ENCODE measurements at regions not wholly inside any gene's neighbourhood (a gene's known extent, or its start where the extent isn't known, plus 50 kb on each side); places are given as distances from the start of the nearest gene placed in this dataset.

- H3K4me1 ChIP-seq (ENCODE audit: control insufficient read depth in 4 of 4, insufficient read depth in 4 of 4, low read length in 3 of 4): no peaks in the 10 kb centered on the region
- no peak for TF ChIP-seq REST (IDR thresholded peaks at IDR 0.05)
- TF ChIP-seq JUND (IDR thresholded peaks at IDR 0.05): no peak
- TF ChIP-seq FOXA1 (IDR thresholded peaks at IDR 0.05): no peak
- no peak for TF ChIP-seq RAD21 (IDR thresholded peaks at IDR 0.05)
- no peak for TF ChIP-seq HNF4A (conservative IDR thresholded peaks at IDR 0.05)
- no peak for TF ChIP-seq RXRA (IDR thresholded peaks at IDR 0.05)
- WGBS: 95% methylated on average over 6 of the region's 6 CpGs
Observed at GRCh38 chr7:67786021-67786420, 789.4 kb downstream of the TYW1 start.

GRCh38 chr7:67788669-67789068 is 792.0 kb downstream of the TYW1 start:
- Histone ChIP-seq H3K4me1 (ENCODE audit: control insufficient read depth in 4 of 4, insufficient read depth in 4 of 4, low read length in 3 of 4) (no peaks in the 10 kb centered on the region), H3K9ac (ENCODE audit: low read depth in 1 of 2, low read length in 2 of 2) (no peak overlapping the region), H3K27me3 (ENCODE audit: control insufficient read depth in 4 of 4, insufficient read depth in 4 of 4, low read length in 3 of 4) (no peaks in the 10 kb centered on the region), H3K27ac (ENCODE audit: low read depth in 1 of 2, low read length in 2 of 2) (no peak overlapping the region), H3K36me3 (ENCODE audit: control insufficient read depth in 4 of 4, insufficient read depth in 3 of 4, low read depth in 1 of 4, low read length in 3 of 4) (no peaks in the 10 kb centered on the region), H3K4me3 (ENCODE audit: low read depth in 1 of 3, low read length in 3 of 3) (no peak overlapping the region), H3K9me3 (ENCODE audit: control insufficient read depth in 4 of 4, low read length in 3 of 4) (no peaks in the 10 kb centered on the region)
- no peak for TF ChIP-seq NR2F2 (IDR thresholded peaks at IDR 0.05)
- TF ChIP-seq CTCF (IDR thresholded peaks at IDR 0.05; ENCODE audit: low read depth, low read length, missing input control): peak; percentile 59
- peak; percentile 83 to 84 for TF ChIP-seq RAD21 (IDR thresholded peaks at IDR 0.05)
- DNase-seq (ENCODE audit: low spot score): no peak
- WGBS: 58% methylated on average over 11 of the region's 11 CpGs

More at GRCh38 chr7:67786021-67786420, 789.4 kb downstream of the TYW1 start:
- H3K4me3 ChIP-seq (ENCODE audit: low read depth in 1 of 3, low read length in 3 of 3): no peak overlapping the region
- H3K27me3 ChIP-seq (ENCODE audit: control insufficient read depth in 4 of 4, insufficient read depth in 4 of 4, low read length in 3 of 4): no peaks in the 10 kb centered on the region
- H3K9ac ChIP-seq (ENCODE audit: low read depth in 1 of 2, low read length in 2 of 2): no peak overlapping the region
- H3K27ac ChIP-seq (ENCODE audit: low read depth in 1 of 2, low read length in 2 of 2): no peak overlapping the region
- H3K36me3 ChIP-seq (ENCODE audit: control insufficient read depth in 4 of 4, insufficient read depth in 3 of 4, low read depth in 1 of 4, low read length in 3 of 4): no peaks in the 10 kb centered on the region
- no peaks in the 10 kb centered on the region for H3K9me3 ChIP-seq (ENCODE audit: control insufficient read depth in 4 of 4, low read length in 3 of 4)
- no peak for DNase-seq (ENCODE audit: low spot score)

- no peak for DNase-seq (ENCODE audit: low spot score)
- 90% methylated on average over 3 of the region's 3 CpGs for WGBS
- no peaks in the 10 kb centered on the region for H3K36me3 ChIP-seq (ENCODE audit: control insufficient read depth in 4 of 4, insufficient read depth in 3 of 4, low read depth in 1 of 4, low read length in 3 of 4)
- no peaks in the 10 kb centered on the region for H3K27me3 ChIP-seq (ENCODE audit: control insufficient read depth in 4 of 4, insufficient read depth in 4 of 4, low read length in 3 of 4)
- no peak overlapping the region for H3K9ac ChIP-seq (ENCODE audit: low read depth in 1 of 2, low read length in 2 of 2)
- no peak overlapping the region for H3K27ac ChIP-seq (ENCODE audit: low read depth in 1 of 2, low read length in 2 of 2)
- H3K9me3 ChIP-seq (ENCODE audit: control insufficient read depth in 4 of 4, low read length in 3 of 4): no peaks in the 10 kb centered on the region
- no peak overlapping the region for H3K4me3 ChIP-seq (ENCODE audit: low read depth in 1 of 3, low read length in 3 of 3)
- no peaks in the 10 kb centered on the region for H3K4me1 ChIP-seq (ENCODE audit: control insufficient read depth in 4 of 4, insufficient read depth in 4 of 4, low read length in 3 of 4)
- TF ChIP-seq YY1 (IDR thresholded peaks at IDR 0.05) (no peak), SP1 (IDR thresholded peaks at IDR 0.05) (no peak), GABPA (IDR thresholded peaks at IDR 0.05 in 1 of 2, conservative IDR thresholded peaks at IDR 0.05 in 1 of 2) (no peak), FOXA1 (IDR thresholded peaks at IDR 0.05) (no peak), NR2F2 (IDR thresholded peaks at IDR 0.05) (no peak), HNF4G (IDR thresholded peaks at IDR 0.05) (no peak), HNF4A (conservative IDR thresholded peaks at IDR 0.05) (no peak), MAX (IDR thresholded peaks at IDR 0.05) (no peak)
Observed at GRCh38 chr7:67791918-67792317, 795.3 kb downstream of the TYW1 start.
